Activated T-cell treated with anti-CD3 and anti-CD28 coated beads, Interleukin-2, amount 50 U/mL, for 4 hours (primary cell): ENCODE measurements at regions not wholly inside any gene's neighbourhood (a gene's known extent, or its start where the extent isn't known, plus 50 kb on each side); places are given as distances from the start of the nearest gene placed in this dataset.
"Not testable (repeated sequence)": the region's sequence is repeated elsewhere in the genome, so short reads cannot be mapped to it uniquely, and the experiment has no call there.

Source experiments
- ATAC-seq, 2 donors: fragments of 200-7000 bp; cut with Tn5 transposase; one replicate each; pipeline ENCODE4 v1.10.0; 2021
- DNase-seq: peaks from one replicate; pipeline ENCODE4 v3.0.0-alpha.2; 2020
- H3K27me3 Mint-ChIP-seq: one replicate; pipeline ENCODE4 v1.8.0; 2021; ENCODE audit warnings: low read depth, mixed read lengths
- H3K36me3 Mint-ChIP-seq: one replicate; pipeline ENCODE4 v1.8.0; 2022; ENCODE audit warnings: mixed read lengths; ENCODE audit not compliant: insufficient read depth
- H3K4me1 Mint-ChIP-seq: one replicate; pipeline ENCODE4 v1.8.0; 2021; ENCODE audit warnings: low read depth, mixed read lengths
- H3K4me3 Mint-ChIP-seq: one replicate; pipeline ENCODE4 v1.8.0; 2021; ENCODE audit warnings: mild to moderate bottlenecking, moderate library complexity, mixed read lengths
- H3K9me3 Mint-ChIP-seq: one replicate; pipeline ENCODE4 v1.8.0; 2021; ENCODE audit warnings: mixed read lengths

- not testable (repeated sequence) for H3K9me3 Mint-ChIP-seq, H3K27me3 Mint-ChIP-seq, DNase-seq, H3K4me3 Mint-ChIP-seq, ATAC-seq, H3K36me3 Mint-ChIP-seq, H3K4me1 Mint-ChIP-seq
Measured at GRCh38 chr21:6561168-6561567, 3960.2 kb upstream of the TPTE start.

GRCh38 chr21:6561578-6561977 is 3959.8 kb upstream of the TPTE start:
- H3K4me3 Mint-ChIP-seq, H3K36me3 Mint-ChIP-seq, DNase-seq, H3K27me3 Mint-ChIP-seq, H3K9me3 Mint-ChIP-seq, H3K4me1 Mint-ChIP-seq, ATAC-seq: not testable (repeated sequence)

DNA sequence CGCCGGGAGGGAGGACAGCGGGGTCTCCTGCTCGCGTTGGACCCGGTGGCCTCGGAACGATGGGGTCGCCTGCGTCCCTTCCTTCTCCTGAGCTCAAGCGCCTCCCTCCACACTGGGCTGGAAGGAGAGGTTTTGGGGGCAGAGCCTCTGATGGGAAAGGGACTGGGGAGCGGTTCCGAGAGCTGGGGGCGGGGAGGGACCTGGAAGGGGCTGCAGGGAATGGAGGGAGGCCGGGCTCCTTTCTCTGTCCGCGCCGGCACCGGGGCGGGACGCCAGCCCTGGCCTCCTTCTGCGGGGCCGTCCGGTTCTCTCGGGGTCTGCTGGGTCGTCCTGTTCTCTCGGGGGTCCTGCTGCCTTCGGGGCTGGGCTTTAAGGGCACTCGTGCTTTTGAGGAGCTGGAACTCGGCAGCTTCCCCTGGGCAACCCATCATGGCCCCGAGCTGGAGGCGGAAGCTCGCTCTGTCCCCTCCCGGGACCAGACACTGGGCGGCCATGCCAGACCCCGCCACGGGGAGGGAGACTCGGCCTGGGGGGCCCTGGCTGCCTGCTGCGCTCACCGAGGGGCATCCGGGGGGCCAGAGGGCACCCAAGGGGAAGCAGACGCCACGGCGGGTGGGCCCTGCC is 3956.7 kb upstream of the TPTE start:
- H3K4me3 Mint-ChIP-seq, H3K4me1 Mint-ChIP-seq, DNase-seq, H3K36me3 Mint-ChIP-seq, H3K27me3 Mint-ChIP-seq, H3K9me3 Mint-ChIP-seq: not testable (repeated sequence)
- ATAC-seq = peak; percentile 9 to 24

DNA sequence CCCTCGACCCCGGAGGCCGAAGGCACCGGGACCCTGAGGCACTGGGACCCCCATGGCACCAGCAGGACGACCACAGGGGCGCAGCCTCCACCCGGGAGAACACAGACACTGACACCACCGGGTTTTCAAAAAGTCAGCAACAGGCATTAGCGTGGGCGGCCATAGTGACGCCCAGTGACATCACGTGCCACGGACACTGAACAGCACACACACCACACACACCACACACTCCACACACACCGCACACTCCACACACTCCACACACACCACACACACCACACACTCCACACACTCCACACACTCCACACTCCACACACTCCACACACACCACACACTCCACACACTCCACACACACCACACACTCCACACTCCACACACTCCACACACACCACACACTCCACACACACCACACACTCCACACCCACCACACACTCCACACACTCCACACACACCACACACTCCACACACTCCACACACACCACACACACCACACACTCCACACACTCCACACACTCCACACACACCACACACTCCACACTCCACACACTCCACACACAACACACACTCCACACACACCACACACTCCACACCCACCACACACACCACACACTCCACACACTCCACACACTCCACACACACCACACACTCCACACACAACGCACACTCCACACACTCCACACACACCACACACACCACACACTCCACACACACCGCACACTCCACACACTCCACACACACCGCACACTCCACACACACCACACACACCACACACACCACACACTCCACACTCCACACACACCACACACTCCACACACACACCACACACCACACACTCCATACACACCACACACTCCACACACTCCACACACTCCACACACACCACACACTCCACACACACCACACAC is 3955.9 kb upstream of the TPTE start:
- DNase-seq (peak; percentile 12), ATAC-seq (peak; percentile 49 to 51)
- H3K27me3 Mint-ChIP-seq, H3K9me3 Mint-ChIP-seq, H3K4me3 Mint-ChIP-seq, H3K36me3 Mint-ChIP-seq, H3K4me1 Mint-ChIP-seq: not testable (repeated sequence)

GRCh38 chr21:6567542-6567941 is 3953.8 kb upstream of the TPTE start:
- H3K4me3 Mint-ChIP-seq, H3K27me3 Mint-ChIP-seq, H3K9me3 Mint-ChIP-seq, ATAC-seq, H3K36me3 Mint-ChIP-seq, DNase-seq, H3K4me1 Mint-ChIP-seq: not testable (repeated sequence)

- not testable (repeated sequence) for H3K36me3 Mint-ChIP-seq, DNase-seq, H3K4me1 Mint-ChIP-seq, H3K4me3 Mint-ChIP-seq, H3K27me3 Mint-ChIP-seq, H3K9me3 Mint-ChIP-seq
- ATAC-seq = peak; percentile 74 to 78
Measured at GRCh38 chr21:6569152-6569551, 3952.2 kb upstream of the TPTE start.

DNA sequence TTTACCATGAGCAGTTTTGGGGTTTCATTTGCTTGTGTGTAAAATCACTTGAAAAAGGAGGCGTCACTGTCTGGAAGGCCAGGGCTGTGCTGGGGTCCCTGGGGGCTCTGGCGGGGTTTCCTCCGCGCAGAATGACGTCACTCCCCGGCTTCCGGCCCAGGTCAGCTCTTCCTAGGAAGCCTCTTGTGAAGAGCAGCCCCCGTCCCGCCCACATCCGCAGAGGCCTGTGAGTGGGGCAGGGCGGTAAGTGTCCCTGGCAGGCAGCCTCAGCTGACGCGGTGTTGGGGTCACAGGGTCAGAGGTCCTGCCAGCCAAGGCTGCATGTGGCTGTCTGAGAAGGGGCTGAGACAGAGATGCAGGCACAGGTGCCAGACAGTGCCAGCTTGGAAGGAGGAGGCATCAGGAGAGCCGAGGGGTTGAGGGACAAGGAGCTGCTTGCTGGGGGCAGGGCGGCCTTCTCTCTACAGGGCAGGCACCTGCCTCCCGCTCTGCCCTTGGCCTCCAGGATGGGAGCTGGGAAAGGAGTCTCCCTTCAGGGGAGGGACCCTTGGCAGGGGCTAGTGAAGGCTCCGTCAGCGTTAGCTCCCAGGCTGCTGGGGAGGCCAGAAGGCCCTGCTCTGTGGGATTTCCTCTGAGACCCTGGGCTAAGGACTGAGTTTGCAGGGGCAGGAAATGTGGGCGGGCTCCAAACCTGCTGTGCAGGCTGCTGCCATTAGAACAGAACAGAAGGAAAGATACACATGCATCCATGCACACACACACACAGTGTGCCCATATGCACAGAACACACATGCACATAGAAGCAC is 3951.6 kb upstream of the TPTE start:
- not testable (repeated sequence) for H3K36me3 Mint-ChIP-seq, H3K4me3 Mint-ChIP-seq, H3K4me1 Mint-ChIP-seq, H3K9me3 Mint-ChIP-seq, H3K27me3 Mint-ChIP-seq, DNase-seq
- peak; percentile 69 to 81 for ATAC-seq

DNA sequence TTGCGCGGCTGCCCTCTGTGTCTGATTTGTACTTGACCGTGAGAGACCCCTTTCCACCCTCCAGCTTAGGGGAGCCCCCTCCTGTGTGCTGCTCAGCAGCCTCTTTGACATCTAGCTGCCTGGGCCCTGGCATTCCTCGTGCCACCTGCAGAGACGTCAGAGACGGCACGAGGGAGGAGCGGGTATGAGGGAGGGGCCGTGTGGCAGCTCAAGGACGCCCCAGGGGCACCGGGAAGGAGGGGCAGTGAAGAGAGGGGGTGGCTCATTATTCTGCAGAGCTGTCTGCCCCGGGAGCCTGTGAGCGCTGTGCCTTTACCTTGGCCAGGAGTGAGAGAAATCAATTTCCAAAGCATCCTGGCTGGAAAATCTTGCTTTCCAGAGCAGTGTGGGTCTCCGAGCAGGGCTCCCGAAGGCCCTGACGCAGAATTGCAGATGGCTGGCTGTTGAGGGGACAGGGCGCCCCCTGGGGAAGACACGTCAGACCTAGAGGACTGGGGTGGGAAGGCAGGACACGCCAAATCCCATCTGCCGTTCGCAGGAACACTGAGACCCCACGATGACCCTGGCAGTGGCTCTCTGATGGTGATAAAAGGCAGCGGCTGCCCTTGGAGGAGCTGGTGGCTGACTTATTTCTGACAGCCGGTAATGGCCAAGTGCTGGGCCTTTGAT is 3950.5 kb upstream of the TPTE start:
- H3K4me1 Mint-ChIP-seq, H3K27me3 Mint-ChIP-seq, H3K9me3 Mint-ChIP-seq, H3K4me3 Mint-ChIP-seq, ATAC-seq, DNase-seq, H3K36me3 Mint-ChIP-seq: not testable (repeated sequence)

DNA sequence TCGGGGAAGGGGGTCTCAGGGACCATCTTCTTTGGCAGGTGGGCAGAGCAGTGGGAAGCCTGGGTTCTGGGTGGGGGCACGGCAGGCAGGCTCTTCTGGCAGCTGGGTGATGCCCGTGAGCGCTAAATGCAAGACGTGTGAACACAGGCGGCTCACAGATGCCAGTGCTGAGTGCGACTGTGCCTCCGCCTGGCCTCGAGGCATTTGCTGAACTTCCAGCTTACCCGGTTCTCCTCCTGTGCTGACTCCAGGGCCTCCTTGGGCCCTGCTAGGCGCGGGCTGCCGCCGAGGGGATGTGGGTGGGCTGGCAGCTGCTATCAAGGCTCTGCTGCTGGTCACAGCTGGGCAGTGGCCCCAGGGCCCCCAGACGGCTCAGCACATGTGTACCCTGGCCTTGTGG is 3947.8 kb upstream of the TPTE start:
- not testable (repeated sequence) for ATAC-seq, H3K27me3 Mint-ChIP-seq, H3K36me3 Mint-ChIP-seq, H3K9me3 Mint-ChIP-seq, DNase-seq, H3K4me3 Mint-ChIP-seq, H3K4me1 Mint-ChIP-seq

DNA sequence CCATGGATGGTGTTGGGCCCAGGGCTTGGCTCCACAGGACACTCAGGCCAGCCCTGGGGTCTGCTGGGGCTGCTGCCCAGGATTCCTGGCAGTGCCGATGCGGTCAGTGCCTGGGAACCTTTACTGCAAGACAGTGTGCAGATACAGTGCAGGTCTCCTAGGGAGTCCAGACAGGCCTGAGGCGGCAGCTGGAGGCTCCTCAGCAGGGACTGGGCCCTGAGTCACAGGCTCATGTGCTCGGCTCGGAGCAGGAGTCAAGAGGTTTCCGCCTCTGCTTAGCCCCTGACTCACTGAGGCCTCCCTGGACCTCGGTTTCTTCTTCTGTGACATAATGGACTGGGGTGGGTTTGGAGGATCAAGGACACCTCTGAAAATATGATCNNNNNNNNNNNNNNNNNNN is 3941.6 kb upstream of the TPTE start:
- H3K9me3 Mint-ChIP-seq, H3K27me3 Mint-ChIP-seq, H3K4me3 Mint-ChIP-seq, H3K4me1 Mint-ChIP-seq, H3K36me3 Mint-ChIP-seq, ATAC-seq, DNase-seq: not testable (repeated sequence)
